ENCODE measurements at regions not wholly inside any gene's neighbourhood (a gene's known extent, or its start where the extent isn't known, plus 50 kb on each side); places are given as distances from the start of the nearest gene placed in this dataset.

- Histone ChIP-seq H3K36me3 (ENCODE audit: control insufficient read depth in 2 of 2, insufficient read depth in 1 of 2, low read length in 2 of 2) (no peaks in the 10 kb centered on the region), H3K4me1 (ENCODE audit: control insufficient read depth, insufficient read depth, low read length) (no peaks in the 10 kb centered on the region), H3K27ac (ENCODE audit: extremely low read depth, low read depth, low read length) (no peak overlapping the region), H3K4me3 (ENCODE audit: low read depth, low read length) (no peak overlapping the region), H3K9me3 (ENCODE audit: control insufficient read depth, insufficient read depth, low read depth, low read length) (no peaks in the 10 kb centered on the region)
- POLR2A ChIA-PET: no interaction called here
- TF ChIP-seq REPIN1 (tag by site-specific recombination; IDR thresholded peaks at IDR 0.05; ENCODE audit: low read depth) (no peak), ZFP41 (tag by site-specific recombination; IDR thresholded peaks at IDR 0.05; ENCODE audit: borderline replicate concordance) (no peak), GLI4 (tag by site-specific recombination; IDR thresholded peaks at IDR 0.05) (no peak), ZNF211 (tag by site-specific recombination; IDR thresholded peaks at IDR 0.05; ENCODE audit: low read depth) (no peak), ZNF114 (tag by site-specific recombination; IDR thresholded peaks at IDR 0.05) (no peak), ZNF571 (tag by site-specific recombination; IDR thresholded peaks at IDR 0.05) (no peak), ZNF558 (tag by site-specific recombination; IDR thresholded peaks at IDR 0.05) (no peak), CTCF (tag by site-specific recombination; IDR thresholded peaks at IDR 0.05) (no peak), ZNF792 (tag by site-specific recombination; IDR thresholded peaks at IDR 0.05) (no peak), BCL6B (tag by site-specific recombination; IDR thresholded peaks at IDR 0.05) (no peak)
- TF ChIP-seq, protein P1, sequence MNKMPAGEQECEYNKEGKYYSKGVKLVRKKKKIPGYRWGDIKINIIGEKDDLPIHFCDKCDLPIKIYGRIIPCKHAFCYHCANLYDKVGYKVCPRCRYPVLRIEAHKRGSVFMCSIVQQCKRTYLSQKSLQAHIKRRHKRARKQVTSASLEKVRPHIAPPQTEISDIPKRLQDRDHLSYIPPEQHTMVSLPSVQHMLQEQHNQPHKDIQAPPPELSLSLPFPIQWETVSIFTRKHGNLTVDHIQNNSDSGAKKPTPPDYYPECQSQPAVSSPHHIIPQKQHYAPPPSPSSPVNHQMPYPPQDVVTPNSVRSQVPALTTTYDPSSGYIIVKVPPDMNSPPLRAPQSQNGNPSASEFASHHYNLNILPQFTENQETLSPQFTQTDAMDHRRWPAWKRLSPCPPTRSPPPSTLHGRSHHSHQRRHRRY (tag by site-specific recombination; IDR thresholded peaks at IDR 0.05): no peak
- CTCF ChIA-PET: no interaction called here
Observed at GRCh38 chr5:19058216-19058615, 929.8 kb downstream of the CDH18 start.

- CTCF ChIA-PET: no interaction called here
- TF ChIP-seq, protein P2, sequence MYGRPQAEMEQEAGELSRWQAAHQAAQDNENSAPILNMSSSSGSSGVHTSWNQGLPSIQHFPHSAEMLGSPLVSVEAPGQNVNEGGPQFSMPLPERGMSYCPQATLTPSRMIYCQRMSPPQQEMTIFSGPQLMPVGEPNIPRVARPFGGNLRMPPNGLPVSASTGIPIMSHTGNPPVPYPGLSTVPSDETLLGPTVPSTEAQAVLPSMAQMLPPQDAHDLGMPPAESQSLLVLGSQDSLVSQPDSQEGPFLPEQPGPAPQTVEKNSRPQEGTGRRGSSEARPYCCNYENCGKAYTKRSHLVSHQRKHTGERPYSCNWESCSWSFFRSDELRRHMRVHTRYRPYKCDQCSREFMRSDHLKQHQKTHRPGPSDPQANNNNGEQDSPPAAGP (tag by site-specific recombination; IDR thresholded peaks at IDR 0.05): no peak
- no peak for TF ChIP-seq FEZF1 (tag by site-specific recombination; IDR thresholded peaks at IDR 0.05)
- no peak for TF ChIP-seq ZNF423 (tag by site-specific recombination; IDR thresholded peaks at IDR 0.05)
- TF ChIP-seq ZNF114 (tag by site-specific recombination; IDR thresholded peaks at IDR 0.05): no peak
- no peak for TF ChIP-seq ZNF433 (tag by site-specific recombination; IDR thresholded peaks at IDR 0.05; ENCODE audit: low read depth)
- TF ChIP-seq ZNF26 (tag by site-specific recombination; IDR thresholded peaks at IDR 0.05): no peak
- TF ChIP-seq ZBTB49 (tag by site-specific recombination; IDR thresholded peaks at IDR 0.05; ENCODE audit: low read depth): no peak
- TF ChIP-seq ZNF654 (tag by site-specific recombination; IDR thresholded peaks at IDR 0.05; ENCODE audit: low read depth): no peak
- no peak for TF ChIP-seq ZNF677 (tag by site-specific recombination; IDR thresholded peaks at IDR 0.05)
- no peak for TF ChIP-seq HOXD13 (CRISPR knock-in tag; IDR thresholded peaks at IDR 0.05; ENCODE audit: borderline replicate concordance)
- no peak for TF ChIP-seq ZNF639 (tag by site-specific recombination; IDR thresholded peaks at IDR 0.05)
- no peak overlapping the region for H3K4me3 ChIP-seq (ENCODE audit: low read depth, low read length)
- H3K4me1 ChIP-seq (ENCODE audit: control insufficient read depth, insufficient read depth, low read length): no peaks in the 10 kb centered on the region
- H3K27ac ChIP-seq (ENCODE audit: extremely low read depth, low read depth, low read length): no peak overlapping the region
- no peaks in the 10 kb centered on the region for H3K9me3 ChIP-seq (ENCODE audit: control insufficient read depth, insufficient read depth, low read depth, low read length)
- POLR2A ChIA-PET: no interaction called here
- no peaks in the 10 kb centered on the region for H3K36me3 ChIP-seq (ENCODE audit: control insufficient read depth in 2 of 2, insufficient read depth in 1 of 2, low read length in 2 of 2)
Observed at GRCh38 chr5:19064094-19064493, 923.9 kb downstream of the CDH18 start.

All from HEK293 (cell line).